ENCODE measurements at regions not wholly inside any gene's neighbourhood (a gene's known extent, or its start where the extent isn't known, plus 50 kb on each side); places are given as distances from the start of the nearest gene placed in this dataset.
"Not testable (repeated sequence)": the region's sequence is repeated elsewhere in the genome, so short reads cannot be mapped to it uniquely, and the experiment has no call there.

DNA sequence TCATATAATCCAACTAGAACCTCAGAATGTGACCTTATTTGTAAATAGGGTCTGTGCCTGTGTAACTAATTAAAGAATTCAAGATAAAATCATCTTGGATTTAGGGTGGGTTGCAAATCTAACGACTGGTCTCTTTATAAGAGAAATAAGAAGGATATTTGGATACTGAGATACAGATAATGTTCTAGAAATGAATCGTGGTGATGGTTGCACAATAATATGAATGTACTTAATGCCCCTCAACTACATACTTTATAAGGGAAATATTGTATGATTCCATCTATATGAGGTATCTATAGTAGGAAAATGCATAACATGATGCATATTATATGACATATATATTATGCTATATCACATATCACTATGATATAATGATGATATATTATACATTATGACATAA, 265.7 kb downstream of the SEMA3D start (continued):
- TF ChIP-seq, protein P1, sequence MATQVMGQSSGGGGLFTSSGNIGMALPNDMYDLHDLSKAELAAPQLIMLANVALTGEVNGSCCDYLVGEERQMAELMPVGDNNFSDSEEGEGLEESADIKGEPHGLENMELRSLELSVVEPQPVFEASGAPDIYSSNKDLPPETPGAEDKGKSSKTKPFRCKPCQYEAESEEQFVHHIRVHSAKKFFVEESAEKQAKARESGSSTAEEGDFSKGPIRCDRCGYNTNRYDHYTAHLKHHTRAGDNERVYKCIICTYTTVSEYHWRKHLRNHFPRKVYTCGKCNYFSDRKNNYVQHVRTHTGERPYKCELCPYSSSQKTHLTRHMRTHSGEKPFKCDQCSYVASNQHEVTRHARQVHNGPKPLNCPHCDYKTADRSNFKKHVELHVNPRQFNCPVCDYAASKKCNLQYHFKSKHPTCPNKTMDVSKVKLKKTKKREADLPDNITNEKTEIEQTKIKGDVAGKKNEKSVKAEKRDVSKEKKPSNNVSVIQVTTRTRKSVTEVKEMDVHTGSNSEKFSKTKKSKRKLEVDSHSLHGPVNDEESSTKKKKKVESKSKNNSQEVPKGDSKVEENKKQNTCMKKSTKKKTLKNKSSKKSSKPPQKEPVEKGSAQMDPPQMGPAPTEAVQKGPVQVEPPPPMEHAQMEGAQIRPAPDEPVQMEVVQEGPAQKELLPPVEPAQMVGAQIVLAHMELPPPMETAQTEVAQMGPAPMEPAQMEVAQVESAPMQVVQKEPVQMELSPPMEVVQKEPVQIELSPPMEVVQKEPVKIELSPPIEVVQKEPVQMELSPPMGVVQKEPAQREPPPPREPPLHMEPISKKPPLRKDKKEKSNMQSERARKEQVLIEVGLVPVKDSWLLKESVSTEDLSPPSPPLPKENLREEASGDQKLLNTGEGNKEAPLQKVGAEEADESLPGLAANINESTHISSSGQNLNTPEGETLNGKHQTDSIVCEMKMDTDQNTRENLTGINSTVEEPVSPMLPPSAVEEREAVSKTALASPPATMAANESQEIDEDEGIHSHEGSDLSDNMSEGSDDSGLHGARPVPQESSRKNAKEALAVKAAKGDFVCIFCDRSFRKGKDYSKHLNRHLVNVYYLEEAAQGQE (IDR thresholded peaks at IDR 0.05; ENCODE audit: low read depth) = no peak
- no peak for TF ChIP-seq FOSL1 (IDR thresholded peaks at IDR 0.05; ENCODE audit: low read depth)
- TF ChIP-seq CEBPB (IDR thresholded peaks at IDR 0.05; ENCODE audit: low read depth) = no peak
- no peak for TF ChIP-seq POLR2A (IDR thresholded peaks at IDR 0.05; ENCODE audit: borderline replicate concordance, extremely low read depth, insufficient read depth, insufficient read length)
- no peak for TF ChIP-seq TCF7L2 (IDR thresholded peaks at IDR 0.05; ENCODE audit: borderline replicate concordance, extremely low read depth, insufficient read depth, insufficient read length)
- no peak for TF ChIP-seq EGR1 (IDR thresholded peaks at IDR 0.05; ENCODE audit: low read depth)
- TF ChIP-seq SRF (IDR thresholded peaks at IDR 0.05; ENCODE audit: low read depth) = no peak
- no peak for TF ChIP-seq SP1 (IDR thresholded peaks at IDR 0.05; ENCODE audit: low read depth)
- no peak for TF ChIP-seq POLR2AphosphoS5 (IDR thresholded peaks at IDR 0.05; ENCODE audit: low read depth, low read length)
- TF ChIP-seq JUND (IDR thresholded peaks at IDR 0.05) = no peak
- TF ChIP-seq, protein P2, sequence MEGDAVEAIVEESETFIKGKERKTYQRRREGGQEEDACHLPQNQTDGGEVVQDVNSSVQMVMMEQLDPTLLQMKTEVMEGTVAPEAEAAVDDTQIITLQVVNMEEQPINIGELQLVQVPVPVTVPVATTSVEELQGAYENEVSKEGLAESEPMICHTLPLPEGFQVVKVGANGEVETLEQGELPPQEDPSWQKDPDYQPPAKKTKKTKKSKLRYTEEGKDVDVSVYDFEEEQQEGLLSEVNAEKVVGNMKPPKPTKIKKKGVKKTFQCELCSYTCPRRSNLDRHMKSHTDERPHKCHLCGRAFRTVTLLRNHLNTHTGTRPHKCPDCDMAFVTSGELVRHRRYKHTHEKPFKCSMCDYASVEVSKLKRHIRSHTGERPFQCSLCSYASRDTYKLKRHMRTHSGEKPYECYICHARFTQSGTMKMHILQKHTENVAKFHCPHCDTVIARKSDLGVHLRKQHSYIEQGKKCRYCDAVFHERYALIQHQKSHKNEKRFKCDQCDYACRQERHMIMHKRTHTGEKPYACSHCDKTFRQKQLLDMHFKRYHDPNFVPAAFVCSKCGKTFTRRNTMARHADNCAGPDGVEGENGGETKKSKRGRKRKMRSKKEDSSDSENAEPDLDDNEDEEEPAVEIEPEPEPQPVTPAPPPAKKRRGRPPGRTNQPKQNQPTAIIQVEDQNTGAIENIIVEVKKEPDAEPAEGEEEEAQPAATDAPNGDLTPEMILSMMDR (IDR thresholded peaks at IDR 0.05 in 2 of 3, conservative IDR thresholded peaks at IDR 0.05 in 1 of 3; ENCODE audit: borderline replicate concordance in 1 of 3, insufficient read depth in 1 of 3, low read depth in 2 of 3, low read length in 2 of 3) = no peak
- TF ChIP-seq ZFX (IDR thresholded peaks at IDR 0.05) = no peak

DNA sequence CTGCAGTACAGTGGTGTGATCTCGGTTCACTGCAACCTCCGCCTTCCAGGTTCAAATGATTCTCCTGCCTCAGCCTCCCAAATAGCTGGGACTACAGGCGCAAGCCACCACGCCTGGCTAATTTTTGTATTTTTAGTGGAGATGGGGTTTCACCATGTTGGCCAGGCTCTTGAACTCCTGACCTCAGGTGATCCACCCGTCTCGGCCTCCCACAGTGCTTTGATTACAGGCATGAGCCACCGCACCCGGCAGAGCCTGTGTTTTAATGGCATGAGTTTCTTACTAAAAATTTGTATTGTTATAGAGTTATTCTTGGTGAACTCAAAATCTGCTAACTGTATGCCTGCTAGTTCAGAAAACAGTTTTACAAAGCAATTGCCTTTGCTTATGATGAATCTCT, 269.9 kb downstream of the SEMA3D start:
- ATAC-seq; H2AFZ ChIP-seq (ENCODE audit: low read depth, low read length, poor library complexity, severe bottlenecking); CTCF ChIA-PET; H4K20me1 ChIP-seq (ENCODE audit: insufficient read depth); H3K4me3 ChIP-seq (replicated peaks in 1 of 2; ENCODE audit: low read depth in 1 of 2, low read length in 2 of 2); H3K4me1 ChIP-seq (ENCODE audit: control insufficient read depth in 1 of 2, insufficient read depth in 2 of 2, low read length in 2 of 2); RAD21 ChIA-PET (ENCODE audit: low non-redundant PET in 1 of 2, low total read pairs in 2 of 2, uncharacterized antibody in 2 of 2, unreplicated experiment in 2 of 2); H3K9ac ChIP-seq (ENCODE audit: low read length); H3K9me3 ChIP-seq (ENCODE audit: control insufficient read depth in 1 of 2, insufficient read depth in 1 of 2, low read depth in 1 of 2, low read length in 2 of 2); BruUV-seq (replicated peaks); H3K27me3 ChIP-seq (ENCODE audit: insufficient read depth, low read length); H3K36me3 ChIP-seq (ENCODE audit: control insufficient read depth in 1 of 2, insufficient read depth in 2 of 2, low read length in 2 of 2); H3K79me2 ChIP-seq (ENCODE audit: insufficient read depth, low read length); POLR2A ChIA-PET; H3K4me2 ChIP-seq (ENCODE audit: low read length); H3K9me2 ChIP-seq (ENCODE audit: insufficient read depth); DNase-seq (ENCODE audit: low read depth, low spot score); intact Hi-C loops (cut with micrococcal nuclease); H3K27ac ChIP-seq (ENCODE audit: low read depth, low read length): not testable (repeated sequence)

Data from HCT116 (cell line).